Endothelial cell of umbilical vein (primary cell): ENCODE measurements at regions not wholly inside any gene's neighbourhood (a gene's known extent, or its start where the extent isn't known, plus 50 kb on each side); places are given as distances from the start of the nearest gene placed in this dataset.

Experiments used
- BruUV-seq: library from RNA; stranded (reverse); fragments of 400-500 nt; replicated peaks from 2 replicates; lab custom pipeline; 2021; lab: Mats Ljungman, UMichigan
- CTCF ChIA-PET: fragments of 300-600, 350-600 bp; sonication (Branson Sonifier 250); formaldehyde crosslinking; loops from one replicate; lab custom pipeline; 2021; ENCODE audit warnings: antibody characterized with exemption, inconsistent platforms; lab: Charles Lee
- POLR2A ChIA-PET: fragments of 300-600, 350-600 bp; sonication (Branson Sonifier 250); formaldehyde crosslinking; loops from one replicate; lab custom pipeline; 2021; ENCODE audit warnings: antibody characterized with exemption, inconsistent platforms; lab: Charles Lee
- DNase-seq: peaks from one replicate; pipeline ENCODE4 v3.0.0-alpha.2; 2011; ENCODE audit warnings: low read depth, low spot score
- FAIRE-seq: peaks from 2 replicates; lab custom pipeline; 2011; peaks lifted over from hg19 to GRCh38; lab: Jason Lieb, UNC
- H2AFZ ChIP-seq: 2 replicates; pipeline ENCODE4 v1.6.0; 2012; ENCODE audit warnings: low read depth, low read length, control low read depth, inconsistent platforms
- H3K27ac ChIP-seq: 2 replicates; pipeline ENCODE4 v1.5.1; 2011; ENCODE audit warnings: low read depth, mild to moderate bottlenecking, control low read depth, low read length, moderate library complexity; ENCODE audit not compliant: insufficient read depth
- H3K27me3 ChIP-seq, 2 experiments: 2 replicates each; pipeline versions ENCODE4 v1.6.0 to v1.6.1; 2011; ENCODE audit warnings: low read length in 2 of 2, mixed read lengths in 1 of 2; ENCODE audit not compliant: control insufficient read depth in 2 of 2, insufficient read depth in 2 of 2
- H3K36me3 ChIP-seq, 2 experiments: 2 replicates in 1 of 2; 3 replicates in 1 of 2; pipeline ENCODE4 v1.5.1; 2011; ENCODE audit warnings: low read length in 2 of 2, mild to moderate bottlenecking in 1 of 2, moderate library complexity in 1 of 2; ENCODE audit not compliant: control insufficient read depth in 2 of 2, insufficient read depth in 2 of 2; ENCODE audit errors: extremely low read depth in 1 of 2
- H3K4me1 ChIP-seq: 3 replicates; pipeline ENCODE4 v1.5.1; 2011; ENCODE audit warnings: mild to moderate bottlenecking, low read length; ENCODE audit not compliant: control insufficient read depth, insufficient read depth; ENCODE audit errors: extremely low read depth
- H3K4me2 ChIP-seq: 2 replicates; pipeline ENCODE4 v1.6.1; 2011; ENCODE audit warnings: low read length, control low read depth, mixed read lengths; ENCODE audit not compliant: insufficient read depth
- H3K4me3 ChIP-seq, 3 experiments: fragments of 200-600 bp in 1 of 3; sonication (generic), shearing (Covaris generic) in 1 of 3; replicated peaks in 1 of 3; 2 replicates each; pipeline ENCODE4 v1.5.1; 2011 to 2016; ENCODE audit warnings: control low read depth in 3 of 3, low read length in 3 of 3, mild to moderate bottlenecking in 2 of 3, inconsistent platforms in 1 of 3, low read depth in 1 of 3, moderate library complexity in 1 of 3; ENCODE audit not compliant: insufficient read depth in 1 of 3
- H3K79me2 ChIP-seq: 2 replicates; pipeline ENCODE4 v1.6.0; 2012; ENCODE audit warnings: low read length, inconsistent platforms; ENCODE audit not compliant: control insufficient read depth, insufficient read depth
- H3K9ac ChIP-seq: replicated peaks from 2 replicates; pipeline ENCODE3; 2011; ENCODE audit warnings: low read length, control low read depth; ENCODE audit not compliant: insufficient read depth; ENCODE audit errors: extremely low read depth
- H3K9me1 ChIP-seq: replicated peaks from 3 replicates; pipeline ENCODE4 v1.6.0; 2011; ENCODE audit warnings: mild to moderate bottlenecking, low read length; ENCODE audit not compliant: control insufficient read depth, insufficient read depth; ENCODE audit errors: extremely low read depth
- H3K9me3 ChIP-seq: replicated peaks from 2 replicates; pipeline ENCODE4 v1.5.1; 2012; ENCODE audit warnings: low read length, inconsistent platforms; ENCODE audit not compliant: control insufficient read depth, insufficient read depth
- H4K20me1 ChIP-seq: replicated peaks from 2 replicates; pipeline ENCODE3; 2011; ENCODE audit warnings: mild to moderate bottlenecking, low read length; ENCODE audit not compliant: control insufficient read depth, insufficient read depth; ENCODE audit errors: extremely low read depth
- CTCF ChIP-seq, 2 donors: IDR thresholded peaks; 1 replicate in 1 of 2; 2 replicates in 1 of 2; pipeline ENCODE4 v1.5.1; 2011; ENCODE audit warnings: low read length in 2 of 2, mild to moderate bottlenecking in 2 of 2, moderate library complexity in 2 of 2, control low read depth in 1 of 2, inconsistent platforms in 1 of 2, low read depth in 1 of 2; ENCODE audit not compliant: insufficient read depth in 1 of 2; ENCODE audit errors: extremely low read depth in 1 of 2
- FOS ChIP-seq: IDR thresholded peaks from 2 replicates; pipeline ENCODE4 v1.6.1; 2011; ENCODE audit warnings: mild to moderate bottlenecking, low read length, moderate library complexity, borderline replicate concordance; ENCODE audit not compliant: insufficient read depth
- GATA2 ChIP-seq: IDR thresholded peaks from 2 replicates; pipeline ENCODE4 v1.7.0; 2011; ENCODE audit warnings: low read depth, mild to moderate bottlenecking, moderate library complexity, mixed read lengths, low read length; ENCODE audit not compliant: insufficient read length, insufficient read depth
- JUN ChIP-seq: IDR thresholded peaks from 2 replicates; pipeline ENCODE4 v1.6.1; 2011; ENCODE audit warnings: borderline replicate concordance, low read depth; ENCODE audit not compliant: insufficient read length, insufficient read depth
- MAX ChIP-seq: IDR thresholded peaks from 2 replicates; pipeline ENCODE4 v1.6.1; 2011; ENCODE audit not compliant: insufficient read depth, insufficient read length
- MYC ChIP-seq: IDR thresholded peaks from one replicate; pipeline ENCODE4 v1.6.1; 2011; ENCODE audit warnings: mild to moderate bottlenecking, low read depth, low read length
- POLR2A ChIP-seq: IDR thresholded peaks from 2 replicates; pipeline ENCODE4 v1.6.1; 2012; ENCODE audit warnings: low read depth, mild to moderate bottlenecking, control low read depth, low read length
- dilution Hi-C: fragments of 300-500 bp; cut with MboI; formaldehyde crosslinking; loops from one replicate; pipeline ENCODE4 v1.15.0; 2019; ENCODE audit warnings: low sequenced_read_pairs; ENCODE audit not compliant: extremely low pct_ligation_motif_present
- intact Hi-C: fragments of 100-400 bp; cut with micrococcal nuclease; formaldehyde crosslinking; loops from one replicate; pipeline ENCODE4 v1.10.0; 2022

DNA sequence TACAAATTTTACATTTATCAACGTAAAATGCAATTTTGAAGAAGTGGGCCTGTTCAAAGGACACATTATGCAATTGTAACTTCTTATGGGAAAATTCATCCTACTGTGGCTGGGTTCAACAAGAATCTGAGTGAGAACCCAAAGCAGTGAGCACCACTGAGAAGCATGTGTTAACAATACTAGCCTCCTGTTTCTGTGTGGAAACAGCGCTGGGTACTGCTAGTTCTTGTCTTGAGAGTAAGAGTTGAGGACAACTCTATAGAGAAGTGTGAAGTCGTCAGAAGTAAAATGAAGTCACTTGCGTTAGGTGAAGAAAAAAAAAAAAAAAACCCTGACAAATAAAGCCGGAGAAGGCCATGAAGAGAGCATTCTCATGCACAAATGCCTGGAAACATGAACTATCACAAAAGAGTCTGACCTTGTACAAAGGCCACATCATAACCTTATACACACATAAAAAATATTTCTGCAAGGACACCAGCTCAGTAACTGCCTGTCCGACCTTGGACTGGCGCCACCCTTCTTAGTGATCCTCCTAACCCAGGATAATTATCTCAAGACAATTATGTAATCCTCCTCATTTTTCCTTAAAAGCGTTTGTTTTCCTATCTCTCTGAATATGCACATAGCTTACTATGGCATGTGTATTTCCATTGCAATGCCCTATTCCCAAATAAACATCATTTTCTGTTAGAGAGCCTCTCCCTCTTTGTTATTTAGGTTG lies 554.9 kb downstream of the HTR7 start:
- dilution Hi-C loops (no loop called here), intact Hi-C loops (no loop called here)
- no peaks in the 10 kb centered on the region for H3K79me2 ChIP-seq
- DNase-seq (no peak), FAIRE-seq (no peak)
- no peaks in the 10 kb centered on the region for H3K9me1 ChIP-seq
- ChIA-PET CTCF (no interaction called here), POLR2A (no interaction called here)
- H3K9ac ChIP-seq = no peak overlapping the region
- BruUV-seq = no TSS peak
- no peak overlapping the region for H3K27ac ChIP-seq
- H4K20me1 ChIP-seq = no peaks in the 10 kb centered on the region
- H2AFZ ChIP-seq = no peak overlapping the region
- no peak for TF ChIP-seq GATA2
- TF ChIP-seq CTCF (IDR thresholded peaks at IDR 0.05; ENCODE audit: extremely low read depth in 1 of 2, insufficient read depth in 1 of 2, low read depth in 1 of 2, low read length in 2 of 2) = no peak
- no peak for TF ChIP-seq MAX
- no peak for TF ChIP-seq POLR2A
- TF ChIP-seq JUN = no peak
- no peak for TF ChIP-seq FOS
- TF ChIP-seq MYC = no peak
- H3K4me1 ChIP-seq = peaks cover 10% of the 10 kb centered on the region
- H3K9me3 ChIP-seq = no peaks in the 10 kb centered on the region
- H3K4me2 ChIP-seq = no peak overlapping the region
- no peak overlapping the region for H3K4me3 ChIP-seq
- no peaks in the 10 kb centered on the region for H3K27me3 ChIP-seq
- no peaks in the 10 kb centered on the region for H3K36me3 ChIP-seq
